Lower leg skin (tissue), 4 donors: ENCODE measurements at regions not wholly inside any gene's neighbourhood (a gene's known extent, or its start where the extent isn't known, plus 50 kb on each side); places are given as distances from the start of the nearest gene placed in this dataset.
"Not testable (repeated sequence)": the region's sequence is repeated elsewhere in the genome, so short reads cannot be mapped to it uniquely, and the experiment has no call there.

ENCODE experiments used
- DNase-seq, 2 donors: peaks; one replicate each; pipeline ENCODE4 v3.0.0-alpha.2; 2019; ENCODE audit warnings: low spot score in 2 of 2
- H3K4me3 ChIP-seq: fragments of 200-600 bp; sonication (generic); 2 replicates; pipeline ENCODE4 v1.5.1; 2017; ENCODE audit warnings: mild to moderate bottlenecking, low read depth; ENCODE audit not compliant: poor library complexity, severe bottlenecking
- POLR2A ChIP-seq, 2 donors: fragments of 450-650 bp; IDR thresholded peaks; one replicate each; pipeline ENCODE4 v1.6.1; 2016 to 2017; ENCODE audit warnings: antibody characterized with exemption in 2 of 2, mild to moderate bottlenecking in 1 of 2, moderate library complexity in 1 of 2
- WGBS, 2 donors: methylation state at CpG; one replicate each; pipeline ENCODE4 v1.1.5; 2018; 5-methylcytosine and 5-hydroxymethylcytosine counted together
- intact Hi-C: fragments of 100-400 bp; cut with DNase I; formaldehyde crosslinking; loops from one replicate; pipeline ENCODE4 v1.15.0; 2023; ENCODE audit warnings: low total_unique reads
- TF ChIP-seq, protein P1 (sequence below), 3 donors: fragments of 450-650 bp; IDR thresholded peaks; one replicate each; pipeline ENCODE4 v1.5.1; 2016; ENCODE audit warnings: antibody characterized with exemption in 3 of 3, mild to moderate bottlenecking in 3 of 3, moderate library complexity in 2 of 3

DNA sequence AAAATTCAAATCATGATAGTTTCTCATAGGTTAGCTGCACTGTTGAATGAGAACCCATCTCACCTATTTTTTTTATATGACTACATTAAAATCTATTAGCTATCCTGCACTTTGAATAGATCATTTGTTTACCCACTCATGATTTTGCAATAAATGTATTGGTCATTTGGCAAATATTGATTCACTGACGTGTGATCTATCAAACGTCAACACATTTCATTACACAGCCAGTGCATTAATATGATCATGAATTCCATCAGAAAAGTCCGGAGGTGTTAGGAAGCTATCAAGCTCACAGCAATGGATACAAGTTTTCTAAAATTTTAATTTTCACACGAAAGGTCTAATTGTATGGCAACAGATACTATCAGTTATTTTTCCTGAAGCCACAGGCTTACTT lies 128.2 kb upstream of the ID2 start:
- intact Hi-C loops: no loop called here
- no peak for DNase-seq
- H3K4me3 ChIP-seq: no peak overlapping the region
- no peak for TF ChIP-seq POLR2A (IDR thresholded peaks at IDR 0.05)
- TF ChIP-seq, protein P1, sequence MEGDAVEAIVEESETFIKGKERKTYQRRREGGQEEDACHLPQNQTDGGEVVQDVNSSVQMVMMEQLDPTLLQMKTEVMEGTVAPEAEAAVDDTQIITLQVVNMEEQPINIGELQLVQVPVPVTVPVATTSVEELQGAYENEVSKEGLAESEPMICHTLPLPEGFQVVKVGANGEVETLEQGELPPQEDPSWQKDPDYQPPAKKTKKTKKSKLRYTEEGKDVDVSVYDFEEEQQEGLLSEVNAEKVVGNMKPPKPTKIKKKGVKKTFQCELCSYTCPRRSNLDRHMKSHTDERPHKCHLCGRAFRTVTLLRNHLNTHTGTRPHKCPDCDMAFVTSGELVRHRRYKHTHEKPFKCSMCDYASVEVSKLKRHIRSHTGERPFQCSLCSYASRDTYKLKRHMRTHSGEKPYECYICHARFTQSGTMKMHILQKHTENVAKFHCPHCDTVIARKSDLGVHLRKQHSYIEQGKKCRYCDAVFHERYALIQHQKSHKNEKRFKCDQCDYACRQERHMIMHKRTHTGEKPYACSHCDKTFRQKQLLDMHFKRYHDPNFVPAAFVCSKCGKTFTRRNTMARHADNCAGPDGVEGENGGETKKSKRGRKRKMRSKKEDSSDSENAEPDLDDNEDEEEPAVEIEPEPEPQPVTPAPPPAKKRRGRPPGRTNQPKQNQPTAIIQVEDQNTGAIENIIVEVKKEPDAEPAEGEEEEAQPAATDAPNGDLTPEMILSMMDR (IDR thresholded peaks at IDR 0.05): no peak
- whole genome bisulfite sequencing, 2 donors: 88 to 96% methylated on average over 4 of the region's 4 CpGs

DNA sequence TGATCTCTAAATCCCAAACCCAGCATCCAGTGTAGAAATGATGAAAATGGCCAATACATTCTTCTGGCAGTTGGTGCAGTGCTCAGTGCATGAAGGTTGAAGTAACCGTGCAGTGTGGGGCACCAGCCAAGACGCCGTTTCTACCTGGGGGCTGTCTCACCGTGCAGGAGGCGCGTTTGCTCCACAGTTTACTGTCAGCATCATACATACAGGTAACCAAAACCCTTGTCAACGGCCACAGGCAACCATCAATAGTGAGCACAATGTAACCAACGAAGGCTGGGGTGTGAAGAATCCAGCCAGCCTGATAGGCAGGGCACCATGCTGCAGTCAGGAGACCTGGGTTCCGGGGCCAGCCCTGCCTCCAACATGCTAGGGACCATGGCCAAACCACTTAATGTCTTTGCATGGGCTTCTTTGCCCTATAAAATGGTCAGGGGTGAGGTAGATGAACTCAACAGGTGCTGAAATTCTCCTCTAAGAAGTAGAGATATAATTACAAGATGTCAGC lies 127.5 kb upstream of the ID2 start:
- no peak for TF ChIP-seq POLR2A (IDR thresholded peaks at IDR 0.05)
- TF ChIP-seq, protein P1 (IDR thresholded peaks at IDR 0.05): no peak
- 90 to 95% methylated on average over 9 of the region's 9 CpGs for WGBS, 2 donors
- no peak overlapping the region for H3K4me3 ChIP-seq
- intact Hi-C loops: no loop called here
- DNase-seq: peak in 1 of 2 donors; percentile 54

DNA sequence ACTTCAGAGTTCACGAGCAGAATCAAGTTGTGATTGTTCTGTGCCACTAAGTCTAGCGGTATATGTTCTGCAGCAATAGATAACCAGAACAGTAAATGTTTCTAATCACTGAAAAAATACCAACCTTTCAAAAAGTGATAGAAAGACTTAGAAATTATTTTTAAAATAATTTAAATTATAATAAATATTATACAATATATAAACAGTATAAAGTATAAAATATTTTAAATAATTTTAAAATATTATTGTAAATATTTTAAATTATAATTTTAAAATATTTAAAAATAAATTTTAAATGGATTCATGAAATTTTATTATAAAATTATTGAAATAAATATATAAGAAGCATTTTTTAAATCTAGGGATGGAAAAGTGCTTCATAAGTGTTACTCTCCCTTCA lies 126.3 kb upstream of the ID2 start:
- intact Hi-C loops: no loop called here
- TF ChIP-seq, protein P1 (IDR thresholded peaks at IDR 0.05): no peak
- no peak for TF ChIP-seq POLR2A (IDR thresholded peaks at IDR 0.05)
- DNase-seq: no peak
- H3K4me3 ChIP-seq: no peak overlapping the region
- 94 to 96% methylated on average over 2 of the region's 2 CpGs for WGBS, 2 donors

DNA sequence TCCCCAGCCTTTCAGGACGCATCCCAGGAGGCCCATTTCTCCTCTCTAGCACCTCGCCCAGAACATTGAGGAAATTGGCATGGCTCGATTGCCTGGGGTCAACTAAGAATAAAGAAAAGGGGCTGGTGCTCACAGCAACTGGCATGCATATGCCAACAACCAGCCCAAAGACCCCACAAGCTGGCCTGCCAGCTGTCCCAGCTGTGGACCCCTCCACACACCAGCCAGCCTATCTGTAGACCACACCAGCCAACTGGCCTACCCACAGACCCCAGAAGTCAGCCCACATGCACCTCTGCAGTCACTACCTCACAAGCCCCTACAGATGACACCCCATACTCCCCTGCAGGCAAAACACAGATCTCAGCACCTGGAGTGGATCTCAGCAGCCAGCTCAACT lies 123.8 kb upstream of the ID2 start:
- no peak overlapping the region for H3K4me3 ChIP-seq
- 93 to 96% methylated on average over 3 of the region's 3 CpGs for WGBS, 2 donors
- no peak for TF ChIP-seq POLR2A (IDR thresholded peaks at IDR 0.05)
- TF ChIP-seq, protein P1 (IDR thresholded peaks at IDR 0.05): no peak
- DNase-seq: no peak
- intact Hi-C loops: no loop called here

DNA sequence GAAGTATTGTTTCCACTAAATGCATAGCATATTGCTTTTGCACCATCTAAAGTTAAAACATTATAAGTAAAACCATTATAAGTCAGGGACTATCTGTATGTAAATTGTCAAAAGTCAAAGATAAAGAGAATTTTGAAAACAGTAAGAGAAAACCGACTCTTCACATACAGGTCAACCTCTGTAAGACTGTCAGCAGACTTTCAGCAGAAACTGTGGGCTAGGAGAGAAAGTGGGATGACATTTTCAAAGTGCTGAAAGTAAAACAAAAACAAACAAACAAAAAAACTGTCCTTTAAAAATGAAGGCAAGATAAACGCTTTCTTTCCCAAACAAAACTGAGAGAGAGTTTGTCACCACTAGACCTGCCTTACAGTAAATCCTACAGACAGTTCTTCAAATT lies 122.9 kb upstream of the ID2 start:
- 92 to 94% methylated on average over 2 of the region's 2 CpGs for WGBS, 2 donors
- intact Hi-C loops: no loop called here
- no peak for TF ChIP-seq POLR2A (IDR thresholded peaks at IDR 0.05)
- TF ChIP-seq, protein P1 (IDR thresholded peaks at IDR 0.05): no peak
- H3K4me3 ChIP-seq: no peak overlapping the region
- DNase-seq: no peak

DNA sequence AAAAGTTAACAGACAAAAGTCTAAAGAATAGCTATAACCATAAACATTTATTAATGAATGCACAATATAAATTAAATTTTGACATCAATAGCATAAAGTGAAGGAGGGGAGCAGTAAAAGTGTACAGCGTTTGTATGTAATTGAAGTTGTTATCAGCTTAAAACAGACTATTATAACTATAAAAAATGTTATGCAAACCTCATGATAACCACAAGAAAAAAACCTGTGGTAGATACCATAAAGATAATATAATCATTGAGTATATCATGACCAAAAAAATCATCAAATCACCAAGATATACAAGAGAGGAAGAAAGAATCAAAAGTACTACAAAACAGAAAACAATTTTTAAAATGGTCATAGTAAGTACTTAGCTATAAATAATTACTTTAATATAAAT lies 122.1 kb upstream of the ID2 start:
- TF ChIP-seq POLR2A (IDR thresholded peaks at IDR 0.05): no peak
- TF ChIP-seq, protein P1 (IDR thresholded peaks at IDR 0.05): no peak
- DNase-seq: no peak

DNA sequence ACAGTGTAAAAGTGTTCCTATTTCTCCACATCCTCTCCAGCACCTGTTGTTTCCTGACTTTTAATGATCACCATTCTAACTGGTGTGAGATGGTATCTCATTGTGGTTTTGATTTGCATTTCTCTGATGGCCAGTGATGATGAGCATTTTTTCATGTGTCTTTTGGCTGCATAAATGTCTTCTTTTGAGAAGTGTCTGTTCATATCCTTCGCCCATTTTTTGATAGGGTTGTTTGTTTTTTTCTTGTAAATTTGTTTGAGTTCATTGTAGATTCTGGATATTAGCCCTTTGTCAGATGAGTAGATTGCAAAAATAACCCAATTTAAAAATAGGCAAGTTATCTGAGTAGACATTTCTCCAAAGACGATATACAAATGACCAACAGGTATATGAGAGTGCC lies 120.2 kb upstream of the ID2 start:
- DNase-seq, H3K4me3 ChIP-seq, intact Hi-C loops: not testable (repeated sequence)
- 97% methylated on average over 2 of the region's 2 CpGs for WGBS, 2 donors

More for the DNA sequence above, 122.1 kb upstream of the ID2 start:
- 84 to 88% methylated on average over 1 of the region's 1 CpG for WGBS, 2 donors
- H3K4me3 ChIP-seq: no peak overlapping the region
- intact Hi-C loops: no loop called here
